Body of pancreas (tissue), 4 donors: ENCODE measurements at regions not wholly inside any gene's neighbourhood (a gene's known extent, or its start where the extent isn't known, plus 50 kb on each side); places are given as distances from the start of the nearest gene placed in this dataset.

ENCODE experiments used
- ATAC-seq: fragments of 150-250 bp; one replicate; pipeline ENCODE4 v1.9.1; 2016
- DNase-seq, 4 donors: peaks; one replicate each; pipeline ENCODE4 v3.0.0-alpha.2; 2019
- H3K27ac ChIP-seq, 4 donors: fragments of 200-600 bp; sonication (generic); 1 replicate in 3 of 4; 2 replicates in 1 of 4; pipeline versions ENCODE4 v1.5.1 to v1.6.1; 2016 to 2019; ENCODE audit warnings: mild to moderate bottlenecking in 1 of 4, mixed read lengths in 1 of 4, moderate library complexity in 1 of 4
- H3K27me3 ChIP-seq, 2 donors: fragments of 200-600 bp; sonication (generic); one replicate each; pipeline ENCODE4 v1.6.0; 2016; ENCODE audit warnings: mild to moderate bottlenecking in 1 of 2
- H3K36me3 ChIP-seq, 2 donors: fragments of 200-600 bp; sonication (generic); replicated peaks in 1 of 2; 2 replicates each; pipeline ENCODE4 v1.5.1; 2016; ENCODE audit warnings: low read depth in 2 of 2; ENCODE audit not compliant: insufficient read depth in 1 of 2
- H3K4me1 ChIP-seq: fragments of 200-600 bp; sonication (generic); one replicate; pipeline ENCODE4 v1.6.0; 2016
- H3K4me3 ChIP-seq, 2 donors: fragments of 200-600 bp; sonication (generic); 1 replicate in 1 of 2; 2 replicates in 1 of 2; pipeline ENCODE4 v1.5.1; 2016 to 2019
- H3K9me3 ChIP-seq, 3 donors: fragments of 200-600 bp; sonication (generic); 1 replicate in 2 of 3; 2 replicates in 1 of 3; pipeline ENCODE4 v1.5.1; 2016
- POLR2A ChIP-seq, 3 donors: fragments of 450-650 bp; IDR thresholded peaks; one replicate each; pipeline ENCODE4 v1.6.1; 2016; ENCODE audit warnings: antibody characterized with exemption in 3 of 3, mild to moderate bottlenecking in 2 of 3
- WGBS, 2 donors: methylation state at CpG; one replicate each; pipeline ENCODE4 v1.1.5; 2017; 5-methylcytosine and 5-hydroxymethylcytosine counted together
- intact Hi-C: fragments of 100-400 bp; cut with DNase I; formaldehyde crosslinking; loops from one replicate; pipeline ENCODE4 v1.15.1; 2023
- TF ChIP-seq, protein P1 (sequence below), 7 experiments: fragments of 450-650 bp in 4 of 7; fragments of 200-600 bp in 3 of 7; sonication (generic) in 3 of 7; IDR thresholded peaks; one replicate each; pipeline ENCODE4 v1.5.1; 2016 to 2019; ENCODE audit warnings: antibody characterized with exemption in 7 of 7

DNA sequence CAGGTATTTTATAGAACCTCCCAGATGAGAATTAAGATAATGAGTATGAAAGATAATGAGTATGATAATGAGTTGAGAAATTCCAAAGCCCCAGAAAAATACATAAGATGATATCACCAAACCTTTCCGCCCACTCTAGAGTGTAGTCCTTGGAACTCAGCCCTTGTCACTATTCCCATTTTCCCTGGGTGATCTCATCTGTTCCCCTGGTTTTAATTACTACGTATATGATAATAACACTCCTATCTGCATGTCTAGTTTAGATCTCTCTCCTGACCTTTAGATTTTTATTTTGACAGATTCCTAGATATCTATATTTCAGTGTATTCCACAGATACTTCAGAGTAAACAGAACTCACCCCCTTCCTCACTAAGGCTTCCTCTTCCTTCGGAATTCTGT lies 51.0 kb upstream of the ASIP start:
- no peaks in the 10 kb centered on the region for H3K27me3 ChIP-seq
- H3K27ac ChIP-seq = no peak overlapping the region
- intact Hi-C loops = no loop called here
- no peak overlapping the region for H3K4me3 ChIP-seq
- ATAC-seq = no peak
- H3K9me3 ChIP-seq = no peaks in the 10 kb centered on the region
- TF ChIP-seq, protein P1, sequence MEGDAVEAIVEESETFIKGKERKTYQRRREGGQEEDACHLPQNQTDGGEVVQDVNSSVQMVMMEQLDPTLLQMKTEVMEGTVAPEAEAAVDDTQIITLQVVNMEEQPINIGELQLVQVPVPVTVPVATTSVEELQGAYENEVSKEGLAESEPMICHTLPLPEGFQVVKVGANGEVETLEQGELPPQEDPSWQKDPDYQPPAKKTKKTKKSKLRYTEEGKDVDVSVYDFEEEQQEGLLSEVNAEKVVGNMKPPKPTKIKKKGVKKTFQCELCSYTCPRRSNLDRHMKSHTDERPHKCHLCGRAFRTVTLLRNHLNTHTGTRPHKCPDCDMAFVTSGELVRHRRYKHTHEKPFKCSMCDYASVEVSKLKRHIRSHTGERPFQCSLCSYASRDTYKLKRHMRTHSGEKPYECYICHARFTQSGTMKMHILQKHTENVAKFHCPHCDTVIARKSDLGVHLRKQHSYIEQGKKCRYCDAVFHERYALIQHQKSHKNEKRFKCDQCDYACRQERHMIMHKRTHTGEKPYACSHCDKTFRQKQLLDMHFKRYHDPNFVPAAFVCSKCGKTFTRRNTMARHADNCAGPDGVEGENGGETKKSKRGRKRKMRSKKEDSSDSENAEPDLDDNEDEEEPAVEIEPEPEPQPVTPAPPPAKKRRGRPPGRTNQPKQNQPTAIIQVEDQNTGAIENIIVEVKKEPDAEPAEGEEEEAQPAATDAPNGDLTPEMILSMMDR (IDR thresholded peaks at IDR 0.05) = no peak
- TF ChIP-seq POLR2A (IDR thresholded peaks at IDR 0.05) = no peak
- H3K4me1 ChIP-seq = peaks cover 4% of the 10 kb centered on the region
- DNase-seq = no peak
- 28 to 32% methylated on average over 3 of the region's 3 CpGs for WGBS, 2 donors
- H3K36me3 ChIP-seq = no peaks in the 10 kb centered on the region

- WGBS, 2 donors = 3 to 11% methylated on average over 3 of the region's 3 CpGs
- intact Hi-C loops = no loop called here
- no peak overlapping the region for H3K4me3 ChIP-seq
Observed at GRCh38 chr20:34190679-34191090, 50.5 kb upstream of the ASIP start.

More at GRCh38 chr20:34190679-34191090, 50.5 kb upstream of the ASIP start:
- DNase-seq (peak; percentile 66 to 78 (median 72)), ATAC-seq (peak; percentile 90)
- Histone ChIP-seq H3K27ac (no peak overlapping the region), H3K27me3 (no peaks in the 10 kb centered on the region), H3K36me3 (no peaks in the 10 kb centered on the region), H3K9me3 (no peaks in the 10 kb centered on the region), H3K4me1 (peaks cover 4% of the 10 kb centered on the region)
- TF ChIP-seq, protein P1 (IDR thresholded peaks at IDR 0.05) = peak; percentile 49 to 78 (median 63)
- TF ChIP-seq POLR2A (IDR thresholded peaks at IDR 0.05) = no peak
